ENCODE measurements at regions not wholly inside any gene's neighbourhood (a gene's known extent, or its start where the extent isn't known, plus 50 kb on each side); places are given as distances from the start of the nearest gene placed in this dataset.

- no peak for TF ChIP-seq EP300 (IDR thresholded peaks at IDR 0.05)
- TF ChIP-seq CTCF (IDR thresholded peaks at IDR 0.05): no peak
- TF ChIP-seq POLR2A (IDR thresholded peaks at IDR 0.05): no peak
- TF ChIP-seq POLR2AphosphoS5 (IDR thresholded peaks at IDR 0.05): no peak
These were observed 184.2 kb upstream of the RREB1 start for GRCh38 chr6:6923605-6924004.
